PFSK-1 (cell line): ENCODE measurements at regions not wholly inside any gene's neighbourhood (a gene's known extent, or its start where the extent isn't known, plus 50 kb on each side); places are given as distances from the start of the nearest gene placed in this dataset.

ENCODE experiments used
- FOXP2 ChIP-seq: optimal IDR thresholded peaks from 2 replicates; pipeline ENCODE3; 2011; ENCODE audit warnings: borderline replicate concordance, control low read depth, inconsistent platforms; ENCODE audit not compliant: insufficient read depth; ENCODE audit errors: extremely low read length, extremely low read depth
- POLR2AphosphoS5 ChIP-seq: IDR thresholded peaks from 2 replicates; pipeline ENCODE4 v1.6.1; 2012; ENCODE audit warnings: low read depth, mild to moderate bottlenecking, control low read depth, low read length, moderate library complexity
- SIN3A ChIP-seq: IDR thresholded peaks from 2 replicates; pipeline ENCODE4 v1.6.1; 2012; ENCODE audit warnings: mild to moderate bottlenecking, low read length, moderate library complexity, borderline replicate concordance; ENCODE audit not compliant: insufficient read depth
- TAF1 ChIP-seq: IDR thresholded peaks from 2 replicates; pipeline ENCODE4 v1.6.1; 2012; ENCODE audit warnings: low read length, control low read depth, borderline replicate concordance; ENCODE audit not compliant: insufficient read depth
- TF ChIP-seq, protein P1 (sequence below), 2 experiments: IDR thresholded peaks; 2 replicates each; pipeline versions ENCODE4 v1.6.1 to v1.8.0; 2011 to 2012; ENCODE audit warnings: low read depth in 2 of 2, low read length in 2 of 2, control low read depth in 1 of 2, inconsistent platforms in 1 of 2, mild to moderate bottlenecking in 1 of 2, moderate library complexity in 1 of 2; ENCODE audit not compliant: insufficient read depth in 1 of 2

GRCh38 chr20:48426630-48427029 is 401.2 kb downstream of the PREX1 start:
- no peak for TF ChIP-seq POLR2AphosphoS5
- TF ChIP-seq, protein P1, sequence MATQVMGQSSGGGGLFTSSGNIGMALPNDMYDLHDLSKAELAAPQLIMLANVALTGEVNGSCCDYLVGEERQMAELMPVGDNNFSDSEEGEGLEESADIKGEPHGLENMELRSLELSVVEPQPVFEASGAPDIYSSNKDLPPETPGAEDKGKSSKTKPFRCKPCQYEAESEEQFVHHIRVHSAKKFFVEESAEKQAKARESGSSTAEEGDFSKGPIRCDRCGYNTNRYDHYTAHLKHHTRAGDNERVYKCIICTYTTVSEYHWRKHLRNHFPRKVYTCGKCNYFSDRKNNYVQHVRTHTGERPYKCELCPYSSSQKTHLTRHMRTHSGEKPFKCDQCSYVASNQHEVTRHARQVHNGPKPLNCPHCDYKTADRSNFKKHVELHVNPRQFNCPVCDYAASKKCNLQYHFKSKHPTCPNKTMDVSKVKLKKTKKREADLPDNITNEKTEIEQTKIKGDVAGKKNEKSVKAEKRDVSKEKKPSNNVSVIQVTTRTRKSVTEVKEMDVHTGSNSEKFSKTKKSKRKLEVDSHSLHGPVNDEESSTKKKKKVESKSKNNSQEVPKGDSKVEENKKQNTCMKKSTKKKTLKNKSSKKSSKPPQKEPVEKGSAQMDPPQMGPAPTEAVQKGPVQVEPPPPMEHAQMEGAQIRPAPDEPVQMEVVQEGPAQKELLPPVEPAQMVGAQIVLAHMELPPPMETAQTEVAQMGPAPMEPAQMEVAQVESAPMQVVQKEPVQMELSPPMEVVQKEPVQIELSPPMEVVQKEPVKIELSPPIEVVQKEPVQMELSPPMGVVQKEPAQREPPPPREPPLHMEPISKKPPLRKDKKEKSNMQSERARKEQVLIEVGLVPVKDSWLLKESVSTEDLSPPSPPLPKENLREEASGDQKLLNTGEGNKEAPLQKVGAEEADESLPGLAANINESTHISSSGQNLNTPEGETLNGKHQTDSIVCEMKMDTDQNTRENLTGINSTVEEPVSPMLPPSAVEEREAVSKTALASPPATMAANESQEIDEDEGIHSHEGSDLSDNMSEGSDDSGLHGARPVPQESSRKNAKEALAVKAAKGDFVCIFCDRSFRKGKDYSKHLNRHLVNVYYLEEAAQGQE (IDR thresholded peaks at IDR 0.05; ENCODE audit: insufficient read depth in 1 of 2, low read depth in 2 of 2, low read length in 2 of 2) = no peak
- no peak for TF ChIP-seq TAF1
- no peak for TF ChIP-seq SIN3A
- no peak for TF ChIP-seq FOXP2
